DND-41 (cell line): ENCODE measurements at regions not wholly inside any gene's neighbourhood (a gene's known extent, or its start where the extent isn't known, plus 50 kb on each side); places are given as distances from the start of the nearest gene placed in this dataset.

Experiments used
- ATAC-seq: fragments of 200-7000 bp; cut with Tn5 transposase; 3 replicates; pipeline ENCODE4 v1.9.1; 2021; ENCODE audit warnings: low read depth; ENCODE audit not compliant: insufficient read depth
- DNase-seq: peaks from one replicate; pipeline ENCODE4 v3.0.0-alpha.2; 2020
- H2AFZ ChIP-seq: 2 replicates; pipeline ENCODE4 v1.6.0; 2012; ENCODE audit warnings: low read depth, low read length
- H3K27ac ChIP-seq: 2 replicates; pipeline ENCODE4 v1.5.1; 2012; ENCODE audit warnings: low read length, inconsistent platforms
- H3K27me3 ChIP-seq: fragments of 200-600 bp; sonication (generic); 2 replicates; pipeline ENCODE4 v1.6.0; 2012; ENCODE audit warnings: low read length, mild to moderate bottlenecking, inconsistent platforms; ENCODE audit not compliant: insufficient read depth, poor library complexity
- H3K36me3 ChIP-seq: 2 replicates; pipeline ENCODE4 v1.5.1; 2012; ENCODE audit warnings: low read length, inconsistent platforms; ENCODE audit not compliant: insufficient read depth
- H3K4me1 ChIP-seq: 2 replicates; pipeline ENCODE4 v1.5.1; 2012; ENCODE audit warnings: mild to moderate bottlenecking, low read length; ENCODE audit not compliant: insufficient read depth
- H3K4me2 ChIP-seq: 2 replicates; pipeline ENCODE4 v1.6.0; 2012; ENCODE audit warnings: mild to moderate bottlenecking, moderate library complexity, low read length, inconsistent platforms; ENCODE audit not compliant: insufficient read depth
- H3K4me3 ChIP-seq, 2 experiments: fragments of 200-600 bp in 1 of 2; shearing (Covaris generic) in 1 of 2; 2 replicates each; pipeline ENCODE4 v1.5.1; 2012 to 2016; ENCODE audit warnings: inconsistent platforms in 2 of 2, low read length in 2 of 2, mild to moderate bottlenecking in 2 of 2, low read depth in 1 of 2, moderate library complexity in 1 of 2
- H3K79me2 ChIP-seq: 2 replicates; pipeline ENCODE4 v1.6.0; 2012; ENCODE audit warnings: low read length, inconsistent platforms; ENCODE audit not compliant: insufficient read depth
- H3K9ac ChIP-seq: 2 replicates; pipeline ENCODE4 v1.6.0; 2012; ENCODE audit warnings: low read depth, mild to moderate bottlenecking, inconsistent platforms, low read length, moderate library complexity
- H3K9me3 ChIP-seq: 2 replicates; pipeline ENCODE4 v1.5.1; 2012; ENCODE audit warnings: low read length, moderate library complexity, mild to moderate bottlenecking, inconsistent platforms; ENCODE audit not compliant: insufficient read depth, severe bottlenecking
- H4K20me1 ChIP-seq: 2 replicates; pipeline ENCODE4 v1.6.0; 2012; ENCODE audit warnings: low read length; ENCODE audit not compliant: insufficient read depth
- EZH2 ChIP-seq: IDR thresholded peaks from 3 replicates; pipeline ENCODE4 v1.6.1; 2012; ENCODE audit warnings: borderline replicate concordance, low read depth, mild to moderate bottlenecking, moderate library complexity, low read length, inconsistent platforms; ENCODE audit not compliant: severe bottlenecking
- TF ChIP-seq, protein P1 (sequence below): IDR thresholded peaks from 2 replicates; pipeline ENCODE4 v1.5.1; 2012; ENCODE audit warnings: borderline replicate concordance, low read length, moderate library complexity, mild to moderate bottlenecking; ENCODE audit not compliant: poor library complexity, severe bottlenecking; ENCODE audit errors: extremely low read depth

DNA sequence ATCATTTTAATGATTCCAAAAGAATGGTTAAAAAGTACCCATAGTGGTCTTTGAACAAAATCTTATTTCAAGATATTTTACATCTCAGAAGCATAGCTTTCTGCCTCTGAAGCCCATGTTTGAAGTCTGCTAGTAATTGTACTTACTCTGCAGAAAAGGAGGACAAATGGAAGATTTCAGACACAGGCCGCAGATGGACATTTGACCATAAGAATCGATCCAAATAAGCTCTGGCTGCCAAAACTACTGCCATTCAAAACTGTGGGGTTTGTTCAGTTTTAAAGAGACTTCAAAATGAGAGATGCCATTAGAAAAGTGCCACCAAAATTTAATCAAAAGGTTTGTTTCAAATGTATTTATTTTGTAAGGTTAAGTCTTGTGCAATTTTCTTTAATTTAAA is 306.7 kb downstream of the DTWD2 start:
- ATAC-seq (no peak), DNase-seq (no peak)
- Histone ChIP-seq H3K9ac (no peak overlapping the region), H3K27ac (no peak overlapping the region), H3K4me3 (no peak overlapping the region), H3K36me3 (no peaks in the 10 kb centered on the region), H3K9me3 (no peaks in the 10 kb centered on the region), H3K4me1 (no peaks in the 10 kb centered on the region), H3K79me2 (no peaks in the 10 kb centered on the region), H2AFZ (no peak overlapping the region), H3K4me2 (no peak overlapping the region), H4K20me1 (no peaks in the 10 kb centered on the region), H3K27me3 (peaks cover 3% of the 10 kb centered on the region)
- TF ChIP-seq, protein P1, sequence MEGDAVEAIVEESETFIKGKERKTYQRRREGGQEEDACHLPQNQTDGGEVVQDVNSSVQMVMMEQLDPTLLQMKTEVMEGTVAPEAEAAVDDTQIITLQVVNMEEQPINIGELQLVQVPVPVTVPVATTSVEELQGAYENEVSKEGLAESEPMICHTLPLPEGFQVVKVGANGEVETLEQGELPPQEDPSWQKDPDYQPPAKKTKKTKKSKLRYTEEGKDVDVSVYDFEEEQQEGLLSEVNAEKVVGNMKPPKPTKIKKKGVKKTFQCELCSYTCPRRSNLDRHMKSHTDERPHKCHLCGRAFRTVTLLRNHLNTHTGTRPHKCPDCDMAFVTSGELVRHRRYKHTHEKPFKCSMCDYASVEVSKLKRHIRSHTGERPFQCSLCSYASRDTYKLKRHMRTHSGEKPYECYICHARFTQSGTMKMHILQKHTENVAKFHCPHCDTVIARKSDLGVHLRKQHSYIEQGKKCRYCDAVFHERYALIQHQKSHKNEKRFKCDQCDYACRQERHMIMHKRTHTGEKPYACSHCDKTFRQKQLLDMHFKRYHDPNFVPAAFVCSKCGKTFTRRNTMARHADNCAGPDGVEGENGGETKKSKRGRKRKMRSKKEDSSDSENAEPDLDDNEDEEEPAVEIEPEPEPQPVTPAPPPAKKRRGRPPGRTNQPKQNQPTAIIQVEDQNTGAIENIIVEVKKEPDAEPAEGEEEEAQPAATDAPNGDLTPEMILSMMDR: no peak
- TF ChIP-seq EZH2: no peak

DNA sequence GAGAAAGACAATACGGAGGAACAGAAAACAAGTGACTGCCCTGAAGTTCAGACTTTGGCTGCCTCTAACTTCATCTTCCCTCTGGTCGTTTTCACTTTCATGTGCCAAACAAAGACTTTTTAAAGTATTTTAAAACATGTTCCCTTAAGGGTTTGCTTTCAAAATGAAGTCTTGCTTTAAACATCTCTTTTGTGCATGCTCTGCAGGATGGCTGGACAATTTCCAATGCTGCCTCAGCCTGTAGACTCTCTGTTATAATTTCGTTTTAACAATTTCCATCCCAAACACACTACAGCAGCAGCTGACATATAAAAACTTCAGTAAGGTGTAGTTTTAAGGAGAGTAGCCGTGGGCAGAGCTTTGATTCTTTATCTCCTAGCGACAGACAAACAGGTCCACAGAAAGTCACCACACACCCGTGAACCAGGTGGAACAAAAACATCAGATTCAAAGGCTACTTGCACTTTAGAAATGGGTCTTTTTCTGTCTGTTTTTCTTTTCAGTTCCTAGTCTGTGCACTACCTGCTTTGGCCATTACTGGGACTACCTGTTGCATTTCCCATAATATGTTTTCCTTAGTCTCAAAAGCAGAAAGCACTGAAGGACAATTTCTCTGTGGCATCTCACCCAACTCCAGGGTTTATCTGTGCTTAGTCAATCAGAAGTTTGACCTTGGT is 308.9 kb downstream of the DTWD2 start:
- no peaks in the 10 kb centered on the region for H4K20me1 ChIP-seq
- H3K4me3 ChIP-seq: no peak overlapping the region
- DNase-seq (no peak), ATAC-seq (no peak)
- peaks cover 3% of the 10 kb centered on the region for H3K27me3 ChIP-seq
- H3K4me1 ChIP-seq: no peaks in the 10 kb centered on the region
- no peak overlapping the region for H3K27ac ChIP-seq
- H3K9me3 ChIP-seq: no peaks in the 10 kb centered on the region
- H3K9ac ChIP-seq: no peak overlapping the region
- no peaks in the 10 kb centered on the region for H3K36me3 ChIP-seq
- TF ChIP-seq, protein P1: no peak
- no peak for TF ChIP-seq EZH2
- H2AFZ ChIP-seq: no peak overlapping the region
- no peaks in the 10 kb centered on the region for H3K79me2 ChIP-seq
- no peak overlapping the region for H3K4me2 ChIP-seq

DNA sequence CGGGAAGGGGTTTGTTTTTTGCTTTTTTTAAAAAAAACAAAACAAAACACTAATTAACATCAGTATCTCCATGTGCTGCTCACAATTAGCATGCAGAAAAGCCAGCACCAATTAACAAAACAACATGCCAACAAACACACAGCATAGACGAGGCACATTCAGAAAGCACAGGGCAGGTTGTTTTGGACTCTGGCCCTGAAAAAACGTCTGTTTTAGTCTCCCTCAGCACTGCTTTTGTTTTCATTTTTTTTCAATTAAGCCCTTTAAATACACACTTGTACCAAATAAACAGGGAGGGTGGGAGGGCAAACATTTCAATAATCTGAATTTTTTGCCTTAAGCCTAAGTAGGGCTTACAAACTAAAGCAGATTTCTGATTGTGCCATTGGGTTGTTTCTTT is 309.6 kb downstream of the DTWD2 start:
- Histone ChIP-seq H3K27me3 (peaks cover 3% of the 10 kb centered on the region), H3K79me2 (no peaks in the 10 kb centered on the region), H3K4me1 (no peaks in the 10 kb centered on the region), H3K4me3 (no peak overlapping the region), H4K20me1 (no peaks in the 10 kb centered on the region), H3K27ac (no peak overlapping the region), H3K36me3 (no peaks in the 10 kb centered on the region), H3K9me3 (no peaks in the 10 kb centered on the region), H3K4me2 (no peak overlapping the region), H2AFZ (no peak overlapping the region), H3K9ac (no peak overlapping the region)
- TF ChIP-seq, protein P1: no peak
- TF ChIP-seq EZH2: no peak
- ATAC-seq: no peak
- DNase-seq: no peak
